ENCODE measurements at regions not wholly inside any gene's neighbourhood (a gene's known extent, or its start where the extent isn't known, plus 50 kb on each side); places are given as distances from the start of the nearest gene placed in this dataset.

GRCh38 chr10:42519761-42520460 is 118.5 kb downstream of the ZNF33B start:
- Histone ChIP-seq H2BK15ac (ENCODE audit: low read depth, low read length) (no peak overlapping the region), H3K4me1 (ENCODE audit: control insufficient read depth, insufficient read depth, low read length) (no peaks in the 10 kb centered on the region), H3K9ac (ENCODE audit: low read depth, low read length) (no peak overlapping the region), H3K18ac (ENCODE audit: low read depth, low read length) (no peak overlapping the region), H4K91ac (ENCODE audit: insufficient read depth, low read depth, low read length) (no peak overlapping the region), H3K4ac (ENCODE audit: low read depth, low read length) (no peak overlapping the region), H2BK120ac (ENCODE audit: low read depth, low read length) (no peak overlapping the region), H2BK5ac (ENCODE audit: low read depth, low read length, poor library complexity, severe bottlenecking) (no peak overlapping the region), H3K23ac (ENCODE audit: low read depth, low read length) (no peak overlapping the region), H2AK5ac (ENCODE audit: low read depth, low read length) (no peak overlapping the region), H2BK20ac (ENCODE audit: low read depth, low read length) (no peak overlapping the region), H3K4me3 (ENCODE audit: insufficient read depth, low read depth, low read length) (no peak overlapping the region), H3K27ac (ENCODE audit: insufficient read depth, low read length) (no peak overlapping the region), H3K4me2 (ENCODE audit: low read depth, low read length) (no peak overlapping the region), H3K14ac (replicated peaks; ENCODE audit: low read depth, low read length) (no peak overlapping the region), H2AK9ac (replicated peaks; ENCODE audit: low read depth, low read length, poor library complexity) (no peak overlapping the region), H3K36me3 (ENCODE audit: control insufficient read depth, insufficient read depth, low read length) (peaks cover 16% of the 10 kb centered on the region), H3K79me1 (ENCODE audit: low read depth in 1 of 2, low read length in 2 of 2) (no peaks in the 10 kb centered on the region), H4K20me1 (ENCODE audit: insufficient read depth, low read length) (no peaks in the 10 kb centered on the region), H3K27me3 (ENCODE audit: control insufficient read depth, insufficient read depth, low read length) (no peaks in the 10 kb centered on the region), H4K8ac (ENCODE audit: low read depth in 2 of 2, low read length in 2 of 2) (no peak overlapping the region), H3K9me1 (ENCODE audit: insufficient read depth, low read length) (no peaks in the 10 kb centered on the region), H3K9me3 (ENCODE audit: control insufficient read depth, insufficient read depth, low read length) (peaks cover 52% of the 10 kb centered on the region), H2AFZ (replicated peaks; ENCODE audit: low read length, poor library complexity) (no peak overlapping the region), H4K5ac (ENCODE audit: low read depth, low read length) (no peak overlapping the region), H3K56ac (ENCODE audit: extremely low read depth, insufficient read depth, low read length) (no peak overlapping the region)
- intact Hi-C loops (cut with micrococcal nuclease) (no loop called here), in situ Hi-C loops (cut with MboI; ENCODE audit: low sequenced_read_pairs) (no loop called here), dilution Hi-C loops (cut with HindIII; ENCODE audit: low sequenced_read_pairs, unreplicated experiment) (no loop called here)
- DNase-seq (no peak), ATAC-seq (ENCODE audit: low read depth) (no peak)
- POLR2A ChIA-PET (ENCODE audit: unreplicated experiment) = no interaction called here
- BruUV-seq (replicated peaks) = no TSS peak
- WGBS, 2 experiments (ENCODE audit: extremely low coverage in 2 of 2, insufficient read length in 1 of 2) = no CpG with 5 or more reads among the region's 5 CpGs
- CTCF ChIA-PET = no interaction called here
- no peak for TF ChIP-seq RAD21 (IDR thresholded peaks at IDR 0.05; ENCODE audit: low read length)
- TF ChIP-seq FOS (IDR thresholded peaks at IDR 0.05; ENCODE audit: low read depth, low read length) = no peak
- TF ChIP-seq CTCF (conservative IDR thresholded peaks at IDR 0.05; ENCODE audit: low read depth, low read length) = no peak
- TF ChIP-seq RCOR1 (IDR thresholded peaks at IDR 0.05; ENCODE audit: insufficient replicate concordance, low read length) = no peak
- no peak for TF ChIP-seq CHD1 (IDR thresholded peaks at IDR 0.05; ENCODE audit: low read depth, low read length)
- TF ChIP-seq USF2 (IDR thresholded peaks at IDR 0.05; ENCODE audit: low read depth, low read length) = no peak
- TF ChIP-seq MXI1 (IDR thresholded peaks at IDR 0.05; ENCODE audit: borderline replicate concordance, low read depth, low read length) = no peak
